HEK293T (cell line): ENCODE measurements at regions not wholly inside any gene's neighbourhood (a gene's known extent, or its start where the extent isn't known, plus 50 kb on each side); places are given as distances from the start of the nearest gene placed in this dataset.

ENCODE experiments used
- ELF4 ChIP-seq: fragments of 450-650 bp; IDR thresholded peaks from 2 replicates; pipeline ENCODE4 v1.6.1; 2017; ENCODE audit warnings: antibody characterized with exemption
- FOXA1 ChIP-seq: fragments of 450-650 bp; IDR thresholded peaks from 2 replicates; pipeline ENCODE4 v1.6.1; 2016; ENCODE audit warnings: mild to moderate bottlenecking
- FOXK2 ChIP-seq: fragments of 450-650 bp; IDR thresholded peaks from 2 replicates; pipeline ENCODE4 v1.6.1; 2016; ENCODE audit warnings: mild to moderate bottlenecking
- FOXM1 ChIP-seq: fragments of 450-650 bp; IDR thresholded peaks from 2 replicates; pipeline ENCODE4 v1.6.1; 2017; ENCODE audit warnings: mild to moderate bottlenecking, borderline replicate concordance
- HDGF ChIP-seq: fragments of 450-650 bp; IDR thresholded peaks from 2 replicates; pipeline ENCODE4 v1.6.1; 2017; ENCODE audit warnings: antibody characterized with exemption, borderline replicate concordance
- SP1 ChIP-seq: fragments of 450-650 bp; IDR thresholded peaks from 2 replicates; pipeline ENCODE4 v1.6.1; 2017
- ZNF384 ChIP-seq: fragments of 450-650 bp; IDR thresholded peaks from 2 replicates; pipeline ENCODE4 v1.6.1; 2016
- TF ChIP-seq, protein P1 (sequence below): fragments of 450-650 bp; IDR thresholded peaks from 2 replicates; pipeline ENCODE4 v1.6.1; 2016

DNA sequence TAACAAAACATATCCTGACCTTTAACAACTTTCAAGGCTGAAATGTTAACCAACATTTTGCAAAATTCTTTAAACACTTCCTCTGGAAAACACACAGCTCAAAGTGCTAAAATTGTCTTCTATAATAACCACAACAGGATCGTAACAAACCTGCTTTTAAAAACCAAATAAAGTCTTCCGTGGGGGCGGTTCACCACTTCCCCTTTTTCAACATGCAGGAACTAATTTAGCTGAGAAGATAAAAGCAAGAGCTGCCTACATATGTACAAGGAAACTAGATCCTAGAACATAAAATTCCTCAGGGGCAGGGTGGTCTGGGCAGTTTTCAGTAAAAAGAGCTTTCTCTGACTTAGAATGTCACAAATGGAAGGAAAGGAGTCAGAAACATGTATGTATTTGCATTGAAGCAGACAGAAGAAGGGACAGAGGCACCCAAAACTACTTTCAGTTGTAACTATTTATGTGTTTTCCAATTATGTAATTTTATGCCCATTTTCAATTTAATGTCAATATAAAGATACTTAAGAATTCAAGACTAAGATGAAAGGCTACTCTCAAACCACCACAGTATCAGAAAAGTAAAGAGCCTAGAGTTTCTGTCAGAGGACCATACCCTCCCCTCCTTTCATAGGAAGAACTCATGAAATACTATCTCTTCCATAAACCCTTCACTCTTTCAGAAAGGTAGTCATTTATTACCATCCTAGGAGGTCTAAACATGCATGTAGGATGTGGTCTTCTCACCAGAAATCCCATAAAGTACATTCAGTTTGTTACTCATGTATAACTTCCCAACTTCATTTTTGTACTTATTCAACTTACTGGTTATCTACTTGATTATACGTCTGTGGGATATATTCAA is 185.9 kb upstream of the RASA1 start:
- no peak for TF ChIP-seq SP1
- no peak for TF ChIP-seq HDGF
- no peak for TF ChIP-seq ELF4
- TF ChIP-seq FOXA1 = no peak
- no peak for TF ChIP-seq FOXM1
- TF ChIP-seq, protein P1, sequence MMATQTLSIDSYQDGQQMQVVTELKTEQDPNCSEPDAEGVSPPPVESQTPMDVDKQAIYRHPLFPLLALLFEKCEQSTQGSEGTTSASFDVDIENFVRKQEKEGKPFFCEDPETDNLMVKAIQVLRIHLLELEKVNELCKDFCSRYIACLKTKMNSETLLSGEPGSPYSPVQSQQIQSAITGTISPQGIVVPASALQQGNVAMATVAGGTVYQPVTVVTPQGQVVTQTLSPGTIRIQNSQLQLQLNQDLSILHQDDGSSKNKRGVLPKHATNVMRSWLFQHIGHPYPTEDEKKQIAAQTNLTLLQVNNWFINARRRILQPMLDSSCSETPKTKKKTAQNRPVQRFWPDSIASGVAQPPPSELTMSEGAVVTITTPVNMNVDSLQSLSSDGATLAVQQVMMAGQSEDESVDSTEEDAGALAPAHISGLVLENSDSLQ = no peak
- no peak for TF ChIP-seq FOXK2
- TF ChIP-seq ZNF384 = no peak
